ENCODE measurements at regions not wholly inside any gene's neighbourhood (a gene's known extent, or its start where the extent isn't known, plus 50 kb on each side); places are given as distances from the start of the nearest gene placed in this dataset.

GRCh38 chr22:27634043-27634740 lies 167.4 kb downstream of the MN1 start:
- no peak overlapping the region for H4K8ac ChIP-seq (ENCODE audit: extremely low read depth, insufficient read depth, low read length)
- no peak overlapping the region for H3K27ac ChIP-seq (ENCODE audit: low read depth, low read length)
- no peak for DNase-seq (ENCODE audit: low read depth in 1 of 2, low spot score in 2 of 2)
- 85% methylated on average over 17 of the region's 17 CpGs; no CpG with 5 or more reads in 1 of the 2 experiments for WGBS, 2 experiments (ENCODE audit: extremely low coverage in 1 of 2, insufficient coverage in 1 of 2, insufficient read length in 1 of 2, insufficient replicate concordance in 2 of 2, low coverage in 1 of 2, low lambda C conversion rate in 2 of 2, missing lambda C conversion rate in 1 of 2)
- no peaks in the 10 kb centered on the region for H3K79me2 ChIP-seq (ENCODE audit: control insufficient read depth in 1 of 2, insufficient read depth in 2 of 2, low read length in 2 of 2)
- no peak overlapping the region for H3K4me3 ChIP-seq (ENCODE audit: extremely low read depth in 1 of 4, insufficient read depth in 2 of 4, low read depth in 3 of 4, low read length in 4 of 4)
- H3K9me3 ChIP-seq (ENCODE audit: insufficient read depth in 2 of 2, low read depth in 1 of 2, low read length in 1 of 2): no peaks in the 10 kb centered on the region
- peak overlapping the region; percentile 88 for H2BK15ac ChIP-seq (ENCODE audit: low read length)
- peak overlapping the region; percentile 89 for H2AK5ac ChIP-seq (ENCODE audit: low read depth, low read length)
- H3K36me3 ChIP-seq (ENCODE audit: control insufficient read depth in 2 of 4, insufficient read depth in 4 of 4, low read length in 3 of 4): no peaks in the 10 kb centered on the region
- peak overlapping the region; percentile 19 for H3K23ac ChIP-seq (ENCODE audit: insufficient read length)
- no peaks in the 10 kb centered on the region for H4K20me1 ChIP-seq (replicated peaks in 1 of 2; ENCODE audit: control insufficient read depth in 1 of 2, insufficient read depth in 2 of 2, low read length in 2 of 2)
- H3K4me1 ChIP-seq (replicated peaks in 1 of 4; ENCODE audit: control insufficient read depth in 3 of 4, insufficient read depth in 4 of 4, low read length in 3 of 4): peaks cover 16 to 40% (median 27%) of the 10 kb centered on the region in 4 experiments
- H2BK120ac ChIP-seq (replicated peaks; ENCODE audit: low read depth, low read length): no peak overlapping the region
- peaks cover 7% of the 10 kb centered on the region; the same call in 1 of the 2 replicates for H3K23me2 ChIP-seq (ENCODE audit: low read depth, low read length)
- no peak for FAIRE-seq
- H2BK12ac ChIP-seq (ENCODE audit: low read depth, low read length): peak overlapping the region; percentile 60; the same call in 1 of the 2 replicates
- peak overlapping the region; percentile 9; the same call in 1 of the 2 replicates for H2BK5ac ChIP-seq (ENCODE audit: low read depth, low read length)
- no peak overlapping the region for H3K4ac ChIP-seq (replicated peaks; ENCODE audit: insufficient read length, low read depth, low read length)
- peak overlapping the region; percentile 77 for H2BK20ac ChIP-seq (ENCODE audit: low read length)
- H3K4me2 ChIP-seq (ENCODE audit: insufficient read depth in 1 of 2, low read depth in 2 of 2, low read length in 2 of 2): no peak overlapping the region
- no peak overlapping the region for H3K56ac ChIP-seq (replicated peaks; ENCODE audit: insufficient read length, low read depth, low read length)
- CTCF ChIA-PET (ENCODE audit: partially characterized antibody): interaction anchor here (0.9 to 1.9 kb wide), 5 partner anchors 9 to 176 kb away, joined by 3 to 6 read pairs (median 3); no protein-coding TSS in a partner anchor
- H3K9ac ChIP-seq (replicated peaks in 1 of 4; ENCODE audit: extremely low read depth in 1 of 4, low read depth in 3 of 4, low read length in 3 of 4): no peak overlapping the region
- H3K18ac ChIP-seq (ENCODE audit: extremely low read depth, low read length): 0 out of 2 replicates have a peak overlapping the region, but pooled peaks have one; percentile 40
- H4K91ac ChIP-seq (replicated peaks; ENCODE audit: insufficient read length, low read length): peak overlapping the region; percentile 30
- H3K14ac ChIP-seq (ENCODE audit: insufficient read length): no peak overlapping the region
- no peak overlapping the region for H2AFZ ChIP-seq (ENCODE audit: low read length)
- no peaks in the 10 kb centered on the region for H3K79me1 ChIP-seq (ENCODE audit: low read depth, low read length)
- no peak overlapping the region for H4K5ac ChIP-seq (ENCODE audit: insufficient read length, low read depth, low read length)
- H3K27me3 ChIP-seq (replicated peaks in 1 of 4; ENCODE audit: control insufficient read depth in 3 of 4, extremely low read depth in 1 of 4, insufficient read depth in 3 of 4, low read length in 3 of 4): peaks cover 0 to 2% (median under 1%) of the 10 kb centered on the region in 4 experiments; a peak in 1 of 7 replicates
- POLR2A ChIA-PET (ENCODE audit: partially characterized antibody): interaction anchor here (1.8 kb wide), 1 partner anchor 33 kb away, joined by 5 read pairs; no protein-coding TSS in a partner anchor
- TF ChIP-seq TCF12 (IDR thresholded peaks at IDR 0.05; ENCODE audit: low read depth, low read length): no peak
- no peak for TF ChIP-seq CTCF (IDR thresholded peaks at IDR 0.05; ENCODE audit: control extremely low read depth in 1 of 3, insufficient read depth in 1 of 3, low read depth in 1 of 3, low read length in 3 of 3)
- no peak for TF ChIP-seq GTF2F1 (IDR thresholded peaks at IDR 0.05; ENCODE audit: borderline replicate concordance, low read depth, low read length)
- TF ChIP-seq SIX5 (IDR thresholded peaks at IDR 0.05; ENCODE audit: low read depth, low read length): no peak
- no peak for TF ChIP-seq TAF1 (IDR thresholded peaks at IDR 0.05; ENCODE audit: low read depth, low read length)
- no peak for TF ChIP-seq ATF2 (IDR thresholded peaks at IDR 0.05; ENCODE audit: low read length)
- TF ChIP-seq RAD21 (IDR thresholded peaks at IDR 0.05 in 1 of 2, conservative IDR thresholded peaks at IDR 0.05 in 1 of 2; ENCODE audit: low read depth in 2 of 2, low read length in 2 of 2): peak; percentile 3 to 26; a peak in 1 of 4 replicates

All from H1 (cell line).